Activated naive CD8-positive, alpha-beta T cell treated with anti-CD3 and anti-CD28 coated beads, Interleukin-2, amount 10 ng/mL, durations not matched to agents 7 days and 5 days (primary cell): ENCODE measurements at regions not wholly inside any gene's neighbourhood (a gene's known extent, or its start where the extent isn't known, plus 50 kb on each side); places are given as distances from the start of the nearest gene placed in this dataset.
"Not testable (repeated sequence)": the region's sequence is repeated elsewhere in the genome, so short reads cannot be mapped to it uniquely, and the experiment has no call there.

Source experiments
- ATAC-seq: fragments of 150-1000 bp; cut with Tn5 transposase; one replicate; pipeline ENCODE4 v1.10.0; 2021; ENCODE audit warnings: low read depth, moderate library complexity
- POLR2A ChIA-PET: fragments of 350-600 bp; sonication (Branson Sonifier 250); formaldehyde crosslinking; loops from one replicate; lab custom pipeline; 2021; ENCODE audit warnings: antibody characterized with exemption; lab: Charles Lee
- DNase-seq: peaks from one replicate; pipeline ENCODE4 v3.0.0; 2021
- H3K27ac Mint-ChIP-seq: one replicate; pipeline ENCODE4 v1.8.0; 2022; ENCODE audit warnings: mild to moderate bottlenecking, mixed read lengths
- H3K27me3 Mint-ChIP-seq: one replicate; pipeline ENCODE4 v1.8.0; 2022; ENCODE audit warnings: mild to moderate bottlenecking, moderate library complexity, mixed read lengths
- H3K36me3 Mint-ChIP-seq: one replicate; pipeline ENCODE4 v1.8.0; 2021; ENCODE audit warnings: mild to moderate bottlenecking, mixed read lengths
- H3K4me1 Mint-ChIP-seq: one replicate; pipeline ENCODE4 v1.8.0; 2021; ENCODE audit warnings: mixed read lengths
- H3K4me3 Mint-ChIP-seq: one replicate; pipeline ENCODE4 v1.8.0; 2022; ENCODE audit warnings: mild to moderate bottlenecking, moderate library complexity, mixed read lengths
- H3K9me3 Mint-ChIP-seq: one replicate; pipeline ENCODE4 v1.8.0; 2021; ENCODE audit warnings: mixed read lengths

GRCh38 chr22:35170716-35171697 lies 86.3 kb upstream of the HMGXB4 start:
- H3K4me1 Mint-ChIP-seq = no peaks in the 10 kb centered on the region
- DNase-seq (no peak), ATAC-seq (no peak)
- no peaks in the 10 kb centered on the region for H3K36me3 Mint-ChIP-seq
- peaks cover 1% of the 10 kb centered on the region for H3K27me3 Mint-ChIP-seq
- POLR2A ChIA-PET = no interaction called here
- no peaks in the 10 kb centered on the region for H3K9me3 Mint-ChIP-seq
- H3K27ac Mint-ChIP-seq = no peak overlapping the region
- H3K4me3 Mint-ChIP-seq = no peak overlapping the region

GRCh38 chr22:35172442-35172841 lies 84.9 kb upstream of the HMGXB4 start:
- no peaks in the 10 kb centered on the region for H3K36me3 Mint-ChIP-seq

GRCh38 chr22:35173655-35174054 lies 83.6 kb upstream of the HMGXB4 start:
- POLR2A ChIA-PET = no interaction called here
- Mint-ChIP-seq H3K4me3 (no peak overlapping the region), H3K27me3 (peaks cover 2% of the 10 kb centered on the region), H3K4me1 (no peaks in the 10 kb centered on the region), H3K36me3 (no peaks in the 10 kb centered on the region), H3K9me3 (no peaks in the 10 kb centered on the region), H3K27ac (no peak overlapping the region)
- no peak for DNase-seq
- ATAC-seq = no peak

More at GRCh38 chr22:35172442-35172841, 84.9 kb upstream of the HMGXB4 start:
- POLR2A ChIA-PET = no interaction called here
- DNase-seq = no peak
- Mint-ChIP-seq H3K4me1 (no peaks in the 10 kb centered on the region), H3K9me3 (no peaks in the 10 kb centered on the region), H3K4me3 (no peak overlapping the region), H3K27me3 (peaks cover 2% of the 10 kb centered on the region), H3K27ac (no peak overlapping the region)
- no peak for ATAC-seq

- no peak for ATAC-seq
- H3K9me3 Mint-ChIP-seq = no peaks in the 10 kb centered on the region
- DNase-seq = no peak
- POLR2A ChIA-PET = no interaction called here
- no peak overlapping the region for H3K27ac Mint-ChIP-seq
- H3K27me3 Mint-ChIP-seq = peaks cover 2% of the 10 kb centered on the region
- H3K4me1 Mint-ChIP-seq = no peaks in the 10 kb centered on the region
- H3K36me3 Mint-ChIP-seq = no peaks in the 10 kb centered on the region
- H3K4me3 Mint-ChIP-seq = no peak overlapping the region
Measured at GRCh38 chr22:35174401-35175038, 82.8 kb upstream of the HMGXB4 start.

DNA sequence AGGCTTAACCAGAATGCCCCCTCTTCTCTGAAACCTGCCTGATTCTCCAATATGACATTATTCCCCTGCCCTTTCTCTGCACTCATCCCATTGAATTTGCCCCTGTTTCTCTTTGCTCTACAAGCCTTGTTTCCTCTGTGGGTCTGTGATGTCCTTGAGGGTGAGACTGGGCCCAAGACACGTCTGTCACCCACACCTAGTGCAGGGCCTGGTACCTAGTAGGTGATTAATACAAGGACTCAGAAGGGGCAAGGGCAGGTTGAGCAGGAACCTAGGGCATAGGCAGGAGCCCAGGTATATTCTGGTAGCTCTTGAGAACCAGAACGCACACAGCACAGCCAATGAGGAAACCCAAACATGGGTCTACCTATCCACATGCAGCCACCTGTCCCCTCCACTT lies 81.9 kb upstream of the HMGXB4 start:
- Mint-ChIP-seq H3K9me3 (no peaks in the 10 kb centered on the region), H3K27me3 (peaks cover 2% of the 10 kb centered on the region), H3K36me3 (no peaks in the 10 kb centered on the region), H3K4me3 (no peak overlapping the region), H3K27ac (no peak overlapping the region), H3K4me1 (no peaks in the 10 kb centered on the region)
- DNase-seq (no peak), ATAC-seq (no peak)
- POLR2A ChIA-PET = no interaction called here

DNA sequence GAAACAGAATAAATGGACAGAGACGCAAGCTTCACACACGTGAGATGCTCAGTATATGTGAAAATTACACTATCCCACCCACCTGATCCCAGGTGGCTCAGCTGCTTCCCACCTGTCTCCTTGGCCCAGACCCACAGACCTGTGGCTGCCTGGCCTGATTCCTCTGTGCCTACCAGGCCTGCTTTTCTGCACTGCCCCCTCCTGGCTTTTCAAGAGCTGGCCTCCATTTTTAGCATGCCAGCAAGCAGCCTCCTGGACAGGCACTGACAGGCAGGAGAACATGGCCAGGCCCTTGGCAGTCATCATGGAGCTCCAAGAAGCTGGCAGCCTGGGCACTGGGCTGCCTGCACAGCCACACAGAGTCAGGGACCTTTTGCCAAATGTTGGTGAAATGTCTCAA lies 79.5 kb upstream of the HMGXB4 start:
- POLR2A ChIA-PET = no interaction called here
- Mint-ChIP-seq H3K36me3 (no peaks in the 10 kb centered on the region), H3K27ac (no peak overlapping the region), H3K27me3 (peaks cover 2% of the 10 kb centered on the region), H3K4me3 (no peak overlapping the region), H3K4me1 (no peaks in the 10 kb centered on the region), H3K9me3 (no peaks in the 10 kb centered on the region)
- DNase-seq (no peak), ATAC-seq (no peak)

- DNase-seq (no peak), ATAC-seq (no peak)
- no peaks in the 10 kb centered on the region for H3K4me1 Mint-ChIP-seq
- no peak overlapping the region for H3K4me3 Mint-ChIP-seq
- peaks cover 2% of the 10 kb centered on the region for H3K27me3 Mint-ChIP-seq
- no peaks in the 10 kb centered on the region for H3K9me3 Mint-ChIP-seq
- POLR2A ChIA-PET = no interaction called here
- H3K36me3 Mint-ChIP-seq = no peaks in the 10 kb centered on the region
- H3K27ac Mint-ChIP-seq = no peak overlapping the region
Measured at GRCh38 chr22:35178446-35178845, 78.8 kb upstream of the HMGXB4 start.

- POLR2A ChIA-PET = no interaction called here
- no peaks in the 10 kb centered on the region for H3K9me3 Mint-ChIP-seq
- peaks cover 1% of the 10 kb centered on the region for H3K27me3 Mint-ChIP-seq
- no peaks in the 10 kb centered on the region for H3K36me3 Mint-ChIP-seq
- no peak overlapping the region for H3K4me3 Mint-ChIP-seq
- ATAC-seq (no peak), DNase-seq (no peak)
- no peaks in the 10 kb centered on the region for H3K4me1 Mint-ChIP-seq
- H3K27ac Mint-ChIP-seq = no peak overlapping the region
Measured at GRCh38 chr22:35183917-35184316, 73.4 kb upstream of the HMGXB4 start.

- Mint-ChIP-seq H3K27ac (no peak overlapping the region), H3K4me3 (no peak overlapping the region), H3K9me3 (peaks cover 4% of the 10 kb centered on the region), H3K4me1 (no peaks in the 10 kb centered on the region), H3K27me3 (peaks cover 1% of the 10 kb centered on the region), H3K36me3 (peaks cover 4% of the 10 kb centered on the region)
- DNase-seq = no peak
- ATAC-seq = no peak
- POLR2A ChIA-PET = no interaction called here
Measured at GRCh38 chr22:35186492-35186891, 70.8 kb upstream of the HMGXB4 start.

- H3K4me1 Mint-ChIP-seq, POLR2A ChIA-PET, H3K9me3 Mint-ChIP-seq, H3K36me3 Mint-ChIP-seq, DNase-seq, H3K4me3 Mint-ChIP-seq, H3K27me3 Mint-ChIP-seq, ATAC-seq, H3K27ac Mint-ChIP-seq: not testable (repeated sequence)
Measured at GRCh38 chr22:35188930-35189329, 68.4 kb upstream of the HMGXB4 start.

DNA sequence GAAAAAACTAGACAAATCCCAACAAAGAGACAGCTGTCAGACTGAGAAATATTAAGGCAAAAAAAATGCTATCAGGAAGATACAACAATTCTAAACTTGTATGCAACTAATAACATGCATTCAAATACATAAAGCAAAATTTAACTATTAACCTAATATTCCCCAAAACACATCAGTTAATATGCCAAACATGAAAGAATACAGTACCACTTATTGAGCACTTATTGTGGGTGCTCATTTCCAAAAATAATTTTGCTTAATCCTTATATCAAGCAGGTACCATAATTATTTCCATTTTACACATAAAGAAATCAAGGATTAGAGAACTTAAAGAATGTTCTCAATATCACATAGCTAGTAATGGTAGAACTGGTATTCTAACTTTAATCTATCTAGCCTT lies 67.7 kb upstream of the HMGXB4 start:
- Mint-ChIP-seq H3K4me3 (no peak overlapping the region), H3K36me3 (peaks cover 4% of the 10 kb centered on the region), H3K27me3 (peaks cover 1% of the 10 kb centered on the region), H3K9me3 (peaks cover 4% of the 10 kb centered on the region), H3K27ac (no peak overlapping the region), H3K4me1 (no peaks in the 10 kb centered on the region)
- POLR2A ChIA-PET = no interaction called here
- DNase-seq = no peak
- ATAC-seq = no peak

- H3K9me3 Mint-ChIP-seq = peaks cover 4% of the 10 kb centered on the region
- H3K27me3 Mint-ChIP-seq = peaks cover 1% of the 10 kb centered on the region
- H3K4me3 Mint-ChIP-seq = no peak overlapping the region
- DNase-seq (no peak), ATAC-seq (no peak)
- POLR2A ChIA-PET = no interaction called here
- H3K27ac Mint-ChIP-seq = no peak overlapping the region
- H3K4me1 Mint-ChIP-seq = no peaks in the 10 kb centered on the region
- H3K36me3 Mint-ChIP-seq = peaks cover 4% of the 10 kb centered on the region
Measured at GRCh38 chr22:35191412-35191811, 65.9 kb upstream of the HMGXB4 start.

DNA sequence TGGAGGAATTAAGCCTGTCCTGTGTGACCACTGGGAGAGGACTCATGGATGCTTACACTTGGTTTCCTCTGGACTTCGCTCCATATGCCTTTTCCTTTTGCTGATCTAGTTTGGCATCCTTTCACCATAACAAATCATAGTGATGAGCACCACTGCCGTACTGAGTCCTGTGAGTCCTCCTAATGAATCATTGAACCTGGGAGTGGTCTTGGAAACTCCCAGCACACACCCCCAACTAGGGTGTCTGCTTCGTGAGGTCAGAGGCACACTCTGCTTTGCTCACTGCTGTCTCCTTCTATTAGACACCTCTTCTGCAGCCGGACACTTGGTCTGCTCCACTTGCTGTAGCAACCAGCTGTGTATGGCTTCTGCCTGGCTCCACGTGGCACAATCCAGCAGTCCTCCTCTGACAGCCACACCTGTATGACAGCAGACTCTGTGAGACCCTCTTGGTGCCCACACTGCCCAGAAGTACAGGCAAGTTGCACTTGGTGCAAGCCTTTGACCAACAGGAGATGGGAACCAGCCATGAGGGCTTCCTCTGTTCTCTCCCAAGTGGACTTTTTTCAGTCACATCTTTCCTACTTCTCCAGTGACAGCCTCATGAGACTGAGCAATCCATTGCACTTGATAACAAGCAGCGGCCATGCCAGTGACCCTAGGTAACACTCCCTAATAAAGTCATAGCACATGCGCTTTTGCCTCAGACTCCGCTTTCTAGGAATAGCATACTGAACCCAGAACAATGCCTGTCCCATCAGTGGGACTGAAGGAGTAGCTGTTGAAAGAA lies 65.0 kb upstream of the HMGXB4 start:
- DNase-seq (no peak), ATAC-seq (no peak)
- H3K36me3 Mint-ChIP-seq = peaks cover 4% of the 10 kb centered on the region
- H3K9me3 Mint-ChIP-seq = peaks cover 4% of the 10 kb centered on the region
- POLR2A ChIA-PET = no interaction called here
- H3K27ac Mint-ChIP-seq = no peak overlapping the region
- no peaks in the 10 kb centered on the region for H3K4me1 Mint-ChIP-seq
- H3K27me3 Mint-ChIP-seq = peaks cover 1% of the 10 kb centered on the region
- no peak overlapping the region for H3K4me3 Mint-ChIP-seq
